Suppressor macrophage (primary cell): ENCODE measurements at regions not wholly inside any gene's neighbourhood (a gene's known extent, or its start where the extent isn't known, plus 50 kb on each side); places are given as distances from the start of the nearest gene placed in this dataset.

Source experiments
- DNase-seq, 4 experiments: peaks; one replicate each; pipeline ENCODE4 v3.0.0-alpha.2; 2020 to 2022

DNA sequence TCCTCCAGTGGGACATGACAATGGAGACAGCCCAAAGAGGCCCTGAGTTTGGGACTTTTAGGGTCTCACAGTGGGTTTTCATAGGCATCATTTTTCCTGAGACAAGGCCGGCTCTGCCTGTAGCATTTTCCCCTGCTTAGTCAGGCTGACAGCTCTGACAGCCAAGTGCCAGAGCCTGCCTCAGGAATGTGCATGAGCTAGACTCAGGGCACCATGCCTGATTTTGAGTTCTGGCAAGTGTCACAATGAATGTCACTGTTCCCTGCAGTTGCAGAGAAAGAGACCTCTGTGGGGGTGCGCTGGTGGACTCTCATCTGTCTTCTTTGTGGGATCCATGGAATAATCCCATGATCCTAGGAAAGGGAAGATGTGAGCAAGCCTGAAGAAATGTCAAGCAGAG is 343.3 kb upstream of the TSPY4 start:
- DNase-seq, result no peak

DNA sequence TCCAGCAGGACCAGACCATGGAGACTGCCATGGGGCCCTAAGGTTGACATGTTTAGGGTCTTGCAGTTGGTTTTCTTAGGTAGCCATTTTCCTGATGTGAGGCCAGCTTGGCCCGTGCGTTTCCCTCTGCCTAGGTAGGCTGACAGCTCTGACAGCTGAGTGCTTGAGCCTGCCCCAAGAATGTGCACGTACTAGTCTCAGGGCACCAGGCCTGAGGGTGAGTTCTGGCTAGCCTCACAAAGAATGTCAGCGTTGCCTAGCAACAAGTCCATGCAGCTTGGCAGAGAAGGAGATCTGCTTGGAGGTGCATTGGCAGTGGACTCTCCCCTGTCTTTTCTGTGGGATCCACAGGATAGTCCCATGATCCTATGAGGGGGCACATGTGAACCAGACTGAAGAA is 336.0 kb upstream of the TSPY4 start:
- no peak for DNase-seq

DNA sequence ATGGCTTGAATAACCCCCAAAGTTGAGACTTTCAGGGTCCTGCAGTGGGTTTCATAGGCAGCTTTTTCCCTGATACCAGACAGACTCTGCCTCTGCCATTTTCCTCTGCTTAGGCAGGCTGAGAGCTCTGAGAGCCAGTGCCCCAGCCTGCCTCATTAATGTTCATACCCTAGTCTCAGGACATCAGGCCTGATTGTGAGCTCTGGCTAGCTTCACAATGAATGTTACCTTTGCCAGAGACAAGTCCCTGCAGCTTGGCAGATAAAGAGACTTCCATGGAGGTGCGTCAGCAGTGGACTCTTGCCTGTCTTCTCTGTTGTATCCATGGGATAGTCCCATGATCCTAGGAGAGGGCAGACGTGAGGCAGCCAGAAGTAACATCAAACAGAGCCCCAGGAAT is 333.5 kb upstream of the TSPY4 start:
- no peak for DNase-seq

DNA sequence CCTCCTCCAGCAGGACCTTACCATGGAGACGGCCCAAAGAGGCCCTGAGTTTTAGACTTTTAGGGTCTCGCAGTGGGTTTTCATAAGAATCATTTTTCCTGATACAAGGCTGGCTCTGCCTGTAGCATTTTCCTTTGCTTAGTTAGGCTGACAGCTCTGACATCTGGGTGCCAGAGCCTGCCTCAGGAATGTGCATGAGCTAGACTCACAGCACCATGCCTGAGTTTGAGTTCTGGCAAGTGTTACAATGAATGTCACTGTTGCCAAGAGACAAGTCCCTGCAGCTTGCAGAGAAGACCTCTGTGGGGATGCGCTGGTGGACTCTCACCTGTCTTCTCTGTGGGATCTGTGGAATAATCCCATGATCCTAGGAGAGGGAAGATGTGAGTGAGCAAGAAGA is 328.6 kb upstream of the TSPY4 start:
- no peak for DNase-seq

DNA sequence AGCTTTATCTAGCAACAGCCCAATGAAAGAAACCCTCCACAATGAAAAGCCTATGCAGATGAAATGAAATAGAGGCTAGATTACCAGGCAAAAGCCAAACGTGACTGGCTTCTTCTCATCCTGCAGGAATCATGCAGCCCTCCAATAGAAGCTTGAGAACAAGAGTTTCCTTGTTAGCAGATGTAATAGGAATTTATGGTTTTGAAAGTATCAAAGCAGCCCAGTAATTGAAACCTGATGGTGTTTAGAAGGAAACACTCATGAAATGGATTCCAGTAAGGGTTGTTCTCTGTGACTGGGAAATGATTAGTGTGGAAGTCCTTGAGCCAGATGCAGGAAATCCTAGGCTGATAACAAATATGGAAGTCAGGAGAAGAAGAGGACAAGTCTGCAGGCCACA is 320.3 kb upstream of the TSPY4 start:
- no peak for DNase-seq

DNA sequence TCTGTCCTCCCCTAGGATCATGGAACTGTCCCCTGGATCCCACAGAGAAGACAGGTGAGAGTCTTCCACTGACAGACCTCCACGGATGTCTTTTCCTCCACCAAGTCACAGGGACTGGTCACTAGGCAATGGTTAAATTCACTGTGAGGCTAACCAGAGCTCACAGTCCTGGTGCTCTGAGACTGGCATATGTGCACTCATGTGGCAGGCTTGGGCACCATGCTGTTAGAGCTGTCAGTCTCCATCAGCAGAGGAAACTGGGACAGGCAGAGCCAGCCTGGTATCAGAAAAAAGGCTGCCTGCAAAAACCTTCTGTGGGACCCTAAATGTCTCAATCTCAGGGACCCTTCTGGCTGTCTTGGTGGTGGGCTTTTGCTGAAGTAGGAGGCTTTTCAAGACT is 318.9 kb upstream of the TSPY4 start:
- no peak for DNase-seq

DNA sequence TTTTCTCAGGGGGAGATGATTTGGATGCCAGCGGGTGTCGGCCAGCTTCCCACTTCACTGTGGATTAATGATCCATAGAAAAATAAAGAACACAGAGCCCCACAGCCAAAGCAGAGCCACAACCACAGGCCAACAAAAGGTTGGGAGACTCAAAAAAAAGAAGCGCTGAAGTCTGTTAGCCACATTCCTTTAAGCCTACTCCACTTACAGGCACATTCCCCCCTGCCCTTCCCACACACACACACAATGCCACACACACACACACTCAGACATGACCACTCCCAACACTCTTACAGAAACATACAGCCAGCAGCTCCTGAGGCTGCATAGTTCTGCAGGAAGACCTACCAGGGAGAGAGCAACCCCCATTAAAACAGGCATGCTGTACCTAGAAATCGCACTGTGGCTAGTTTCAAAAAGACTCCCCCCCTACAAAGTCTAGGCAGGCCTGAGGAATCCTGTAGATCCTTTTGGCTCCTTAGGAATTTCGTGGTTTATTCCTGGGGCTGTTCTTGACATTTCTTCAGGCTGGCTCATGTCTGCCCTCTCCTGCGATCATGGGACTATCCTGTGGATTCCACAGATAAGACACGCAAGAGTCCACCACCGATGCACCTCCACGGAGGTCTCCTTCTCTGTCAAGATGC is 309.4 kb upstream of the TSPY4 start:
- no peak for DNase-seq

DNA sequence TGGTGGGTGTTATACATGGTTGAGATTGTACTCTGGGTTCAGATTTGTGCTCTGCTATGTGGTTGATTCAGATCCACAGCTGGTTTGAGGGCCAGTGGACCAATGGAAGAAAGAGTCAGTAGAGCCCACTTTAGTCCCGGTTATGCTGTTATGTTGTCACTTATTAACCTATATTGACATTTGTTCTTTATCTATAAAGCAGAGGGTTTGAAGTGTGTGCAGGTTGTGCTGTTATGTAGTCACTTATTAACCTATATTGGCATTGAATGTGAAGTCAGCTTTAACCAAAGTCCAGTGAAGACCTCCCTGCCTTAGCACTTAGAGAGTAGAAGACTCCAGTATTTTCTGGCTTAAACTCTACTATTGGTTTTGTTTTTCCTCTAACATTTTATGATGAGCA is 307.3 kb upstream of the TSPY4 start:
- no peak for DNase-seq

DNA sequence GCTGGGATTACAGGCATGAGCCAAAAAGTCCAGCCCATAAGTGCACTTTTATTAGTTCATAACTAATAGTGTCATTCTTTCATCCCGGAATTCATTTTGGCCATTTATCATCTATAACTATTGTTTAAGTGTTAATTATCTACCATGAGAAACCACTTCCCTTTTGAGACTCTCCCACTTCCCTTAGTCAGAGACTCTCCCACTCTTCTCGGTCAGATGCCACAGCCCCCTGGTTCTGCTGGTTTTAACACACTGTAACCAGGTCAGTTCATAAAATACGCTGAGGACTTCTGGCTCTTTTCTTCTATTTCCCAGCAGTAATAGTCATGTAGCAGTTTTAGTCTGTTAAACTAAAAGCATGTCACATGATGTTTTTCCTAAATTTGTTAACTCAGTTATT is 303.0 kb upstream of the TSPY4 start:
- DNase-seq, result no peak

DNA sequence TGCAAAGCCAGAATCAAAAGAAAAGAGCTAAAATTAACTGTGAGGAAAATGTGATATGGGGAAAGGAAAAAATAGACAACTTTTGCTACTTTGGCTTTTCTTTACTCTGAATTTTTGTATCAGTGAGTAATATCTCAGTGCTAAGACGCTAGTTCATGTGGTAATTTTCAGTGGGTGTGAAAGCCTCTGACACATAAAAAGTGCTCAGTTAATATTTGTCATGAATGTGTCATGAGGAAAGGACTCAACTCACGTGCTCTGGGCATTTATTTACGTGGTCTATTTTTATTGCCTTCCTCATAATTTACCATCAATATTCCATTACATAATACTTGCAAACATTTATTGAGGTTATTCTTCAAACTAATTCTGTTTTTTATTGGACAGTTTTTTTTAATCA is 302.0 kb upstream of the TSPY4 start:
- peak in 1 of 4 experiments; percentile 2 for DNase-seq

DNA sequence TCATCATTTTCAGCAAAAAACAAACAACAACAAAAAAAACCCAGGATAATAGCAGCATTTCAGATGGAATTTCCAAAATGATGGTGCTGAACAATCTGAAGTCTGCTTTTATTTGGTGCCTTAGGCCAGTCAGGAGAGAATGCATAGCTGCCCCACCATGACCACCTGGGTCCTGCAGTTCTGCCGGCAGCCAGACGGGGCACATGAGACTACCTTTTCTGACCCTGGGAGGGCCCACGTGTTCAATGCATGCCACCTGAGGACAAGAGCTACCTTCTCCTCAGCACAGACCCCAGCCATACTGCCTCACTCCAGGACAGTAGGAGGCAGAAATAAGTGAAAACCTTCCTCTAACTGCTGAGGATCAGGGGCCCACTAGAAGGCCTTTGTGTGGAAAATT is 295.8 kb upstream of the TSPY4 start:
- DNase-seq, result no peak
